ENCODE measurements at regions not wholly inside any gene's neighbourhood (a gene's known extent, or its start where the extent isn't known, plus 50 kb on each side); places are given as distances from the start of the nearest gene placed in this dataset.

GRCh38 chr1:60906039-60906438 is 176.3 kb upstream of the NFIA start:
- TF ChIP-seq POLR2A (IDR thresholded peaks at IDR 0.05), result no peak
- TF ChIP-seq CTCF (IDR thresholded peaks at IDR 0.05), result no peak
- no peak for TF ChIP-seq POLR2AphosphoS5 (IDR thresholded peaks at IDR 0.05)
